T-cell (primary cell): ENCODE measurements at regions not wholly inside any gene's neighbourhood (a gene's known extent, or its start where the extent isn't known, plus 50 kb on each side); places are given as distances from the start of the nearest gene placed in this dataset.

Experiments used
- ATAC-seq, 4 experiments: fragments of 200-7000 bp in 3 of 4; fragments of 150-1000 bp in 1 of 4; cut with Tn5 transposase; replicated peaks in 1 of 4; 1 replicate in 3 of 4; 2 replicates in 1 of 4; pipeline ENCODE4 v1.10.0; 2021; ENCODE audit warnings: moderate library complexity in 3 of 4, mild to moderate bottlenecking in 2 of 4, moderate number of reproducible peaks in 1 of 4
- CTCF ChIA-PET, 2 donors: fragments of 300-600 bp; sonication (Branson Sonifier 250); formaldehyde crosslinking; loops; one replicate each; lab custom pipeline; 2022; ENCODE audit warnings: antibody characterized with exemption in 2 of 2; lab: Charles Lee
- POLR2A ChIA-PET, 2 donors: fragments of 300-600 bp; sonication (Branson Sonifier 250); formaldehyde crosslinking; loops; one replicate each; lab custom pipeline; 2022; ENCODE audit warnings: antibody characterized with exemption in 2 of 2; lab: Charles Lee
- DNase-seq, 35 experiments: peaks; one replicate each; pipeline versions ENCODE4 v3.0.0 to v3.0.0-alpha.2; 2013 to 2023
- H3K27ac ChIP-seq: one replicate; pipeline ENCODE4 v1.5.1; 2013; ENCODE audit warnings: low read length
- H3K27me3 ChIP-seq, 2 experiments: replicated peaks in 1 of 2; 1 replicate in 1 of 2; 2 replicates in 1 of 2; pipeline versions ENCODE4 v1.6.1 to v1.7.0; 2013; ENCODE audit warnings: low read length in 1 of 2, mixed read lengths in 1 of 2; ENCODE audit not compliant: control insufficient read depth in 2 of 2, insufficient read depth in 2 of 2; ENCODE audit errors: extremely low read depth in 1 of 2
- H3K36me3 ChIP-seq, 2 donors: 1 replicate in 1 of 2; 2 replicates in 1 of 2; pipeline versions ENCODE4 v1.6.1 to v1.7.0; 2013; ENCODE audit warnings: low read length in 1 of 2; ENCODE audit not compliant: control insufficient read depth in 2 of 2, insufficient read depth in 1 of 2; ENCODE audit errors: extremely low read depth in 1 of 2
- H3K4me1 ChIP-seq, 2 experiments: 1 replicate in 1 of 2; 2 replicates in 1 of 2; pipeline versions ENCODE4 v1.6.1 to v1.7.0; 2013; ENCODE audit warnings: low read length in 2 of 2, mixed read lengths in 1 of 2; ENCODE audit not compliant: insufficient read depth in 2 of 2, control insufficient read depth in 1 of 2; ENCODE audit errors: extremely low read depth in 1 of 2
- H3K4me3 ChIP-seq, 2 donors: 1 replicate in 1 of 2; 2 replicates in 1 of 2; pipeline versions ENCODE4 v1.5.1 to v1.7.0; 2013; ENCODE audit warnings: mild to moderate bottlenecking in 2 of 2, low read length in 1 of 2, moderate library complexity in 1 of 2; ENCODE audit not compliant: control insufficient read depth in 1 of 2; ENCODE audit errors: extremely low read depth in 1 of 2
- H3K9me3 ChIP-seq: 2 replicates; pipeline ENCODE4 v1.7.0; 2013
- H3K27ac Mint-ChIP-seq, 2 donors: one replicate each; pipeline ENCODE4 v1.8.0; 2020 to 2021; ENCODE audit warnings: mild to moderate bottlenecking in 2 of 2, mixed read lengths in 2 of 2
- H3K27me3 Mint-ChIP-seq, 2 donors: one replicate each; pipeline ENCODE4 v1.8.0; 2021 to 2022; ENCODE audit warnings: mixed read lengths in 2 of 2
- H3K36me3 Mint-ChIP-seq: one replicate; pipeline ENCODE4 v1.8.0; 2021; ENCODE audit warnings: mixed read lengths
- H3K4me1 Mint-ChIP-seq, 3 donors: one replicate each; pipeline ENCODE4 v1.8.0; 2020 to 2022; ENCODE audit warnings: mixed read lengths in 3 of 3, mild to moderate bottlenecking in 1 of 3
- H3K4me3 Mint-ChIP-seq, 3 donors: one replicate each; pipeline ENCODE4 v1.8.0; 2020 to 2022; ENCODE audit warnings: mild to moderate bottlenecking in 3 of 3, mixed read lengths in 3 of 3, moderate library complexity in 3 of 3
- H3K9me3 Mint-ChIP-seq, 3 donors: one replicate each; pipeline ENCODE4 v1.8.0; 2020 to 2022; ENCODE audit warnings: mixed read lengths in 3 of 3
- WGBS: methylation state at CpG from one replicate; pipeline ENCODE4 v1.1.5; 2013; ENCODE audit warnings: missing lambda C conversion rate; ENCODE audit not compliant: insufficient coverage; 5-methylcytosine and 5-hydroxymethylcytosine counted together

GRCh38 chrX:147675819-147676218 is 235.9 kb upstream of the FMR1 start:
- no peaks in the 10 kb centered on the region for H3K4me1 ChIP-seq
- DNase-seq (no peak), ATAC-seq (no peak)
- no peaks in the 10 kb centered on the region for H3K4me1 Mint-ChIP-seq
- H3K4me3 Mint-ChIP-seq = no peak overlapping the region
- H3K4me3 ChIP-seq = no peak overlapping the region
- H3K36me3 ChIP-seq = no peaks in the 10 kb centered on the region
- ChIA-PET POLR2A (no interaction called here), CTCF (no interaction called here)
- H3K9me3 Mint-ChIP-seq = peaks cover 0 to 5% (median 0%) of the 10 kb centered on the region in 3 donors
- H3K27ac ChIP-seq = no peak overlapping the region
- peaks cover 0 to 5% of the 10 kb centered on the region in 2 donors for H3K27me3 Mint-ChIP-seq
- H3K27ac Mint-ChIP-seq = no peak overlapping the region
- no peaks in the 10 kb centered on the region for H3K27me3 ChIP-seq
- H3K36me3 Mint-ChIP-seq = no peaks in the 10 kb centered on the region
- 100% methylated on average over 1 of the region's 2 CpGs for WGBS
- no peaks in the 10 kb centered on the region for H3K9me3 ChIP-seq

GRCh38 chrX:147679356-147680005 is 232.2 kb upstream of the FMR1 start:
- H3K9me3 Mint-ChIP-seq = peaks cover 0 to 5% (median 0%) of the 10 kb centered on the region in 3 donors
- no peaks in the 10 kb centered on the region for H3K4me1 Mint-ChIP-seq
- Histone ChIP-seq H3K9me3 (no peaks in the 10 kb centered on the region), H3K36me3 (no peaks in the 10 kb centered on the region), H3K27ac (no peak overlapping the region), H3K4me3 (no peak overlapping the region), H3K27me3 (no peaks in the 10 kb centered on the region), H3K4me1 (no peaks in the 10 kb centered on the region)
- no peaks in the 10 kb centered on the region for H3K36me3 Mint-ChIP-seq
- ChIA-PET CTCF (no interaction called here), POLR2A (no interaction called here)
- WGBS = 40% methylated on average over 1 of the region's 5 CpGs
- peaks cover 6 to 18% of the 10 kb centered on the region in 2 donors for H3K27me3 Mint-ChIP-seq
- H3K4me3 Mint-ChIP-seq = no peak overlapping the region
- no peak overlapping the region for H3K27ac Mint-ChIP-seq
- no peak for ATAC-seq
- DNase-seq = no peak

- no peak overlapping the region for H3K27ac Mint-ChIP-seq
Observed at GRCh38 chrX:147680251-147680650, 231.5 kb upstream of the FMR1 start.

GRCh38 chrX:147693511-147693910 is 218.2 kb upstream of the FMR1 start:
- Histone ChIP-seq H3K36me3 (no peaks in the 10 kb centered on the region), H3K27ac (no peak overlapping the region), H3K9me3 (no peaks in the 10 kb centered on the region), H3K4me1 (no peaks in the 10 kb centered on the region), H3K4me3 (no peak overlapping the region), H3K27me3 (no peaks in the 10 kb centered on the region)
- Mint-ChIP-seq H3K4me3 (no peak overlapping the region), H3K9me3 (peaks cover 3 to 9% (median 4%) of the 10 kb centered on the region in 3 donors), H3K36me3 (no peaks in the 10 kb centered on the region), H3K4me1 (no peaks in the 10 kb centered on the region), H3K27me3 (peaks cover 1 to 25% of the 10 kb centered on the region in 2 donors), H3K27ac (no peak overlapping the region)
- POLR2A ChIA-PET = no interaction called here
- DNase-seq = no peak
- no peak for ATAC-seq
- WGBS = no CpG with 5 or more reads among the region's 2 CpGs
- CTCF ChIA-PET = no interaction called here

More at GRCh38 chrX:147680251-147680650, 231.5 kb upstream of the FMR1 start:
- H3K27me3 Mint-ChIP-seq = peaks cover 6 to 18% of the 10 kb centered on the region in 2 donors
- peaks cover 0 to 3% (median 2%) of the 10 kb centered on the region in 3 donors for H3K9me3 Mint-ChIP-seq
- Histone ChIP-seq H3K27me3 (no peaks in the 10 kb centered on the region), H3K9me3 (no peaks in the 10 kb centered on the region), H3K4me1 (no peaks in the 10 kb centered on the region), H3K36me3 (no peaks in the 10 kb centered on the region), H3K27ac (no peak overlapping the region), H3K4me3 (no peak overlapping the region)
- DNase-seq (no peak), ATAC-seq (no peak)
- no peaks in the 10 kb centered on the region for H3K4me1 Mint-ChIP-seq
- CTCF ChIA-PET = no interaction called here
- no peaks in the 10 kb centered on the region for H3K36me3 Mint-ChIP-seq
- H3K4me3 Mint-ChIP-seq = no peak overlapping the region
- POLR2A ChIA-PET = no interaction called here
- WGBS = no CpG with 5 or more reads among the region's 4 CpGs

- CTCF ChIA-PET = no interaction called here
- peaks cover 0 to 4% (median 0%) of the 10 kb centered on the region in 3 donors for H3K9me3 Mint-ChIP-seq
- WGBS = no CpG with 5 or more reads among the region's 2 CpGs
Observed at GRCh38 chrX:147699061-147699460, 212.7 kb upstream of the FMR1 start.

GRCh38 chrX:147710301-147710700 is 201.4 kb upstream of the FMR1 start:
- no peak for DNase-seq
- ATAC-seq = no peak
- H3K9me3 ChIP-seq = no peaks in the 10 kb centered on the region
- Mint-ChIP-seq H3K9me3 (no peaks in the 10 kb centered on the region), H3K27me3 (no peaks in the 10 kb centered on the region), H3K4me3 (no peak overlapping the region), H3K27ac (no peak overlapping the region), H3K36me3 (no peaks in the 10 kb centered on the region), H3K4me1 (no peaks in the 10 kb centered on the region)
- no peaks in the 10 kb centered on the region for H3K4me1 ChIP-seq
- CTCF ChIA-PET = no interaction called here
- no peak overlapping the region for H3K27ac ChIP-seq
- H3K36me3 ChIP-seq = no peaks in the 10 kb centered on the region
- H3K4me3 ChIP-seq = no peak overlapping the region
- H3K27me3 ChIP-seq = no peaks in the 10 kb centered on the region
- POLR2A ChIA-PET = no interaction called here
- no CpG with 5 or more reads among the region's 2 CpGs for WGBS

More at GRCh38 chrX:147699061-147699460, 212.7 kb upstream of the FMR1 start:
- H3K4me1 Mint-ChIP-seq = no peaks in the 10 kb centered on the region
- H3K27ac Mint-ChIP-seq = no peak overlapping the region
- ATAC-seq = no peak
- H3K9me3 ChIP-seq = no peaks in the 10 kb centered on the region
- H3K27me3 ChIP-seq = no peaks in the 10 kb centered on the region
- POLR2A ChIA-PET = no interaction called here
- no peaks in the 10 kb centered on the region for H3K4me1 ChIP-seq
- no peak overlapping the region for H3K4me3 Mint-ChIP-seq
- H3K27ac ChIP-seq = no peak overlapping the region
- no peaks in the 10 kb centered on the region for H3K36me3 Mint-ChIP-seq
- DNase-seq = no peak
- no peak overlapping the region for H3K4me3 ChIP-seq
- H3K27me3 Mint-ChIP-seq = peaks cover 1 to 13% of the 10 kb centered on the region in 2 donors
- H3K36me3 ChIP-seq = no peaks in the 10 kb centered on the region
